HG02943 (cell line): ENCODE measurements at regions not wholly inside any gene's neighbourhood (a gene's known extent, or its start where the extent isn't known, plus 50 kb on each side); places are given as distances from the start of the nearest gene placed in this dataset.
"Not testable (repeated sequence)": the region's sequence is repeated elsewhere in the genome, so short reads cannot be mapped to it uniquely, and the experiment has no call there.

Experiments
- ATAC-seq: cut with Tn5 transposase; IDR thresholded peaks from one replicate; pipeline ENCODE4 v1.9.1; 2021; ENCODE audit warnings: mild to moderate bottlenecking, low read depth, moderate library complexity; ENCODE audit not compliant: unreplicated experiment

DNA sequence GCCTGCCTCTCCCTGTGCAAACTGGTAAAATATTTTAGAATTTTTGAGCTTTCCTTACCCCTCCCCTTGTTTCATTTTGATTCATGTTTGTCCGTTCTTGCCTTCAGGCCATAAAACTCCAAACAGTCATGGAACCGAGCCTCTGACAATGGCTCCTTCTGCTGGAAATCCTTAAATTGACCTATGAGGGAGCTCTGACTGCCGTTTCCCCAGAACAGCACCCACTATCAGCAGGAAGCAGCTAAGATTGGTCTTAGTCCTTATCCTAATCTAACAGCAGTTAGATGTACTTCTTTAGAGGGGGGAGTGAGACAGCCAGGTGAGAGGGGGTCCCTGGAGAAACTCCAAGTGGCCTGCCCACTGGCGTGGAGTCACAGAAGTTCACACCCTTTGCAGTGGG lies 106.7 kb downstream of the FAM174A start:
- ATAC-seq: no peak

DNA sequence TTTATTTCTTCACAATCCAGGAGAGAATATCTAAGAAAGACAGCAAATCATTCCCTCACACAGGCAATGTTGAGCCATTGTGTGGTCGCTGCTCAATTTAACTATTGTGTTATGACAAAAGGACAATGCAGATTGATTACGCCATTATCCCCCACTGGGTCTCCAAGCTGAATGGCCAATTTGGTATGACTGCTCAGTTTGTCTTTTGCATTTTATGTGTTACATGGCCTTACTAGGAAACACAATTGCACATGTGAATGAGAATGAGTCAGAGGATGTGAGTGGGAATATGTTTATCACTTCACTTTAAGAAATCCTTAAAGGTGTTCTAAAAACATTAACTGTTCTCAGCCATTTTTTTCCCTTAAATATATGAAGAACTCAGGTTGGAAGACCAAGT lies 108.3 kb downstream of the FAM174A start:
- no peak for ATAC-seq

- ATAC-seq: no peak
Measured at GRCh38 chr5:100644185-100644584, 109.0 kb downstream of the FAM174A start.

DNA sequence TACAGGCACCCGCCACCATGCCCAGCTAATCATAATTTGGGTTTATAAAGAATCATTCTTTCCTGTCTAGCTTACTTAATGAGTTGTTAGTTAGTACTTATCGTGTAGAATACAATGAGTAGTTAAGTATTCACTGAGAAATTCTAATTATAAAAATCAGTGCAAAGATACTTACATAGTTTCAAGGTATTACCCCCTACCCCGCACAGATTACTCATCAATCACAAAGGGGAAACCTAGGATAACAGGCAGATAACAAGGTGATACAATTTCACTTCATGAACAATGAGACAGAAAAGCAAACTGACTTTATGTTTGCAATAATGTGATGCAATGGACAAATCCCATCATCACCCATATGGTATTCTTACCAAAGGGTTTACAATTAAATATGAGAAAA lies 109.6 kb downstream of the FAM174A start:
- no peak for ATAC-seq

- no peak for ATAC-seq
Measured at GRCh38 chr5:100646011-100646410, 110.8 kb downstream of the FAM174A start.

- no peak for ATAC-seq
Measured at GRCh38 chr5:100646691-100647090, 111.5 kb downstream of the FAM174A start.

GRCh38 chr5:100647461-100648230 lies 112.5 kb downstream of the FAM174A start:
- ATAC-seq: no peak

- ATAC-seq: no peak
Measured at GRCh38 chr5:100654895-100655294, 119.7 kb downstream of the FAM174A start.

DNA sequence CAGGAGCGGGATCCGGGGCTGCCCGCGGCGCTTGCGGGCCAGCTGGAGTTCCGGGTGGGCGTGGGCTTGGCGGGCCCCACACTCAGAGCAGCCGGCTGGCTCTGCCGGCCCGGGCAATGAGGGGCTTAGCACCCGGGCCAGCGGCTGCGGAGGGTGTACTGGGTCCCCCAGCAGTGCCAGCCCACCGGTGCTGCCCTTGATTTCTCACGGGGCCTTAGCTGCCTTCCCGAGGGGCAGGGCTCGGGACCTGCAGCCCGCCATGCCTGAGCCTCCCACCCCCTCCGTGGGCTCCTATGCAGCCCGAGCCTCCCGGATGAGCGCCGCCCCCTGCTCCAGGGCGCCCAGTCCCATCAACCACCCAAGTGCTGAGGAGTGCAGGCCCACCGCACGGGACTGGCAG lies 121.6 kb downstream of the FAM174A start:
- not testable (repeated sequence) for ATAC-seq

DNA sequence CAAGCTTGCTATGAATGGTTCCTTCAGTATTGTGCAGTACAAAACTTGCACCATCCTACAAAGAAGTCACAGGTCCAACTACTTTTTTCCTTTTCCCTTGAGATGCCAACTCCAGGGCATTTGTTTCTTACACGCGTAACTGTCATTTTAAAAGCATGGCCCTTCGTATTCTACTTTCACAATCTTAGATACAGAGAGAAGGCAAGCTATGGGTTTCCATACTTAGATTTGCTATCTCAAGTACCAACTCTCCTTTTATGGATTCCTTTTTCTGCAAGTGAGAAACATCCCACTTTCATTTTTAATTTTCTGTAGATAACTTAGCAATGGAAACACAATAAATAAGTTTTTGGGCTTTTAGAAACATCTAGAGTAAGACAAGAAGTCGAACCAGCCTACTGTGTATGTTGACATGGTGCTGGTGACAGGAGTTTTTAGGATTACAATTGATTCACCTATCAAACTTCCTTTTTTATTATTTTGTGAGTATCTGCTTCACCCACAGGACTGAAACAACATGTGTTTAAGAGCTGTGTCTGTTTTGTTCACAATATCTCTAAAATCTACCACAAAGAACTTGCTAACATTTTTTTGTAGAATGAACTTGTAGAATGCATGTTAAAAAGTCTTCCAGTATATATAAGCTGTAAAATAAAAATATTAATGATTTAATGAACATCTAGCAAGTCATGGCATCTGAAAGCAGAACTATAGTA lies 124.1 kb downstream of the FAM174A start:
- no peak for ATAC-seq

DNA sequence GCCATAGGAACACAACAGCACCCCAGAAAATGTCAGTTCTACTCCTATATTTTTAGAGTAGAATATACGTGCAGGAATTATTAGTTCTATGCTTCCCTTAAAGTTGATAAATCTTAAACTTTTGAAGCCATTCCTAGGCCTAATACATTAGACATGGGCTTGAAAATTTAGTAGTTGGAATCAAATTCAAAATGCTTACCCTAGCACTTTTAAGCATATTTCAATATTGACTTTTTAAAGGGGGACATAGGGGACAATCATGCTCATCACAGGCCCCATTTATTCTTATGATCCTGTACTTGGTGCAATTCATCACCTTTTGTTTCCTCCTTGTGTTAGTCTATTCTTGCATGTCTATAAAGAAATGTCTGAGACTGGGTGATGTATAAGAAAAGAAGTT lies 129.0 kb downstream of the FAM174A start:
- ATAC-seq: no peak

DNA sequence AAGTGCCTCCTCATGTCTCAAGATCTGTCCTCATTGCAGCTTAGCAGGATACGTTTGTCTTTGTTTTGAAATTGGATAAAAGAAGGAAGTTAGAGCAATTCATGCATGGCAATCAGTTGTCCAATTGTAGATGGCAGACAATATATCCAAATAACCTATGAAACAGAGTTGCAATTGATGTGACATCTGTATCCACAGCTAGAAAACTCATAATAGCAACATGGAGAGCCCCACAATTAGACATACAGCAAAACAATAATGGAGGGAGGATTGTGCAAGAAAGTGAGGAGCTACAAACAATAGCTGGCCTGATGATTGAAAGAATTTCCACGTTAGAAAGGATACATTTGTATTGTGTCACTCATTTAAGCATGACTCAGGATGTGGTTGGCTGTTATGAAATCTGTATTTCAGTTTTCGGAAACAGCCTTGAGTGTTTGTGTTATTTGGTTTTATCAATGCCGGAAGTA lies 132.0 kb downstream of the FAM174A start:
- no peak for ATAC-seq

DNA sequence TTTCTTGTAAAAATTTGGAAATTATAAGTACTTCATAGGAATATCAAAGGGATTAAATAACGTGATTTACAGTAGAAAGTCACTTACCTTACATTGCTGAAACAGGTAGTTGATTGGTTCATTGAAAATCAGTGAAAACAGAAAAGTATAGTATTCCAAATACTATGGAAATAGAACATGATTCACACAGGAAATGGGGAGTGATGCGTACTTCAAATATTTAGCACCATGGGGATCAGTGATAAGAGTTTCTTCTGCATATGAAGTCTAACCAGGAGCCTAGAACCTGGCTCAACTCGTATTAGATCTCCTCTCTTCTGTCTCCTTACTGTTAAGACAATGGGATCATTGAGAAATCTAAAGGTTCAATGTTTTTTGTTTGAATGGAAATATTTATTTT lies 133.3 kb downstream of the FAM174A start:
- ATAC-seq: no peak

DNA sequence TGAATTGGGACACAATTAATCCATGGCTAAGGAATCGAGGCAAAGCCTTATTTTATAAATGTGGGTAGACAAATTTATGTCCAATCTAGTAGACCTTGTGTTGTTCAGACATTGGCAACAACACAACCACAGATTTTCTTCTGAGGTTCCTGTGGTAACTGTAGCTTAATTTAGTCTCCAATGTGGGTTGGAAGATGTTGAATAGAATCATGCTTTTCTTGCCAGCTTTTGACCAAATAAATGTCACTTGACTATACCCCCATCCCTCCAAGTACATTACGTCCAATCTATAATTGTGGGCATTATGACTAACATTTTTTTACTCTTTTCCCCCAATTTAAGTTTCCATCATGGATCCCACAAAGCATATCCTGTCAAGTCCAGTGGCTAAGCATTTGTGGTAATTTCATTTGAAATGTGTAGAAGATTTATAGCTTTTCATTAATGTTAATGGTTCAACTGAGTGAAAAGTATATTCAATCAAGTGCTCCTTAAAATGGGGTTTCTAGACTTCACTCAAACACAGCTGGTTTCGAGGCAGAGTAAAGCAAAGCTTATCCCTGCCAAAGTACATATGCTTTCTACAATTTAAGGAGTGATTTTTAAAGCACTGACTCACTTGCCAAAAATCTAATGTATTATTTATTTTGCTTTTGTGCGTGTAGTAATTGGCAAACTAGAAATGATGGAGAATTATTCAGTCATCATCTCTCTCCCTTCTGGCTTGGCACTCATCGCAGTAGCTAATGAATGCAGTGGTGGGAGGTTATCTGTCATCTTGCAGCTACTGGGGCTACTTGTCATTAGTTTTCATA lies 141.8 kb downstream of the FAM174A start:
- ATAC-seq: no peak

- ATAC-seq: no peak
Measured at GRCh38 chr5:100682625-100683024, 147.5 kb downstream of the FAM174A start.

GRCh38 chr5:100683881-100684280 lies 148.7 kb downstream of the FAM174A start:
- no peak for ATAC-seq

GRCh38 chr5:100685122-100685521 lies 149.9 kb downstream of the FAM174A start:
- not testable (repeated sequence) for ATAC-seq

- ATAC-seq: not testable (repeated sequence)
Measured at GRCh38 chr5:100688834-100689233, 153.7 kb downstream of the FAM174A start.

DNA sequence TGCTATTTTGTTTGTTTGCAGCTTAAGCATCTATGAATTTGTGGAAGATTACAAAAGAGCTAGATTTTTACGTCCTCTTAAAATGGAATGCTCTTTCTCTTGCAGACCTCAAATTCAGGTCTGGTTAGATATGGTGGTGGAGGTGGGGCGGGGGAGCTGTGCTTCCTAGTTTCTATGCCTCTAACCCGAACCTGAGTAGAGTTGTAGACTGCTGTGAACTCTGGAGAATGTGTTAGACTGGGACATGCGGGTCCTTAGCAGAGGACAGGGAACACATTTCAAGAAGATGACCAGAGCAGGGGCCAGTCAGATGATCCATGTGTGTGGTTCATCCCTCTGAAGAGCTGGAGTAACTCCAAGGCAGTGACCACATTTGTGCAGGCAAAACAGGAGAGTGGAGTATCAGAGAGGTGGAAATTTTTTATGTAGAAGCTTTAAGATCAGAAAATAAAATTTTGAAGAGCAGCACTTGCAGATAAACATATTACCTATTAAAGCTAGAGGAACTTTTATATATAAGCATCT lies 154.9 kb downstream of the FAM174A start:
- ATAC-seq: no peak

DNA sequence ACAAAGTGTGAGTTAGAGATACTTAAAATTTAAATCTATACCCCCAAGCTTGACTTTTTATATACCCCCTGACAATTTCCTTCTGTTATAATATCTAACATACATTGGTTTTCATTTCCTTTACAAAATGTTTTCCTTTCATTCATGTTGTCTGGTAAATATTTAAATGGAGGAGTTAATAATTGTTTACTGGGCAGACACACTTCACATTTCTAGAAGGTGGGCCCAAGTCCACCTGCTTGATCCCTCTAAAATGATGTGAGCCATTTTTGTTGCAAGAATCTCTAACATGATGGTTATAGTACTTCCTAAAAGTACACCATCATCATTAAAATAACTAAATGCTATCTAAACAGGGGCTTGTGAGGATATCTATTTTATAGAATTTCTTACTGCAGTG lies 155.9 kb downstream of the FAM174A start:
- no peak for ATAC-seq

GRCh38 chr5:100691548-100691947 lies 156.4 kb downstream of the FAM174A start:
- no peak for ATAC-seq
